ENCODE measurements at regions not wholly inside any gene's neighbourhood (a gene's known extent, or its start where the extent isn't known, plus 50 kb on each side); places are given as distances from the start of the nearest gene placed in this dataset.

DNA sequence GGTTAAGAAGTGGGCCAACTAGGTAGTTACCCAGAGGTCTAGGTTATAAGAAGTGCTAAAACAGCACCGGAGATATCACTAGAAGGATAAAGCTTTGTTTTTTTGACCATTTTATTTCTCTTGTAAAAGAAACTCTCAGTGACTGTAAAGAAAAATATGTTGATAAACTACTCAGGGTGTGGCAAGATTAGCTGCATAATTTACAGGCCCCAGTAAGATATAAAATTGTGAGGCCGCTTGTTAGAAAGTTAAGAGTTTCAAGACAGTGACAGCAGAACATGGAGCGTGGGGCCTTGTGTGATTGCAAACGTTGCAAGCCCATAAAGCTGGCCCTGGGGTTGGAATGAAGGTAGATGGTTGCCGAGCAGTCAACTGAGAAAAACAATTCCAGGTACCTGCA lies 263.7 kb upstream of the EEF2KMT start:
- TF ChIP-seq, protein P1, sequence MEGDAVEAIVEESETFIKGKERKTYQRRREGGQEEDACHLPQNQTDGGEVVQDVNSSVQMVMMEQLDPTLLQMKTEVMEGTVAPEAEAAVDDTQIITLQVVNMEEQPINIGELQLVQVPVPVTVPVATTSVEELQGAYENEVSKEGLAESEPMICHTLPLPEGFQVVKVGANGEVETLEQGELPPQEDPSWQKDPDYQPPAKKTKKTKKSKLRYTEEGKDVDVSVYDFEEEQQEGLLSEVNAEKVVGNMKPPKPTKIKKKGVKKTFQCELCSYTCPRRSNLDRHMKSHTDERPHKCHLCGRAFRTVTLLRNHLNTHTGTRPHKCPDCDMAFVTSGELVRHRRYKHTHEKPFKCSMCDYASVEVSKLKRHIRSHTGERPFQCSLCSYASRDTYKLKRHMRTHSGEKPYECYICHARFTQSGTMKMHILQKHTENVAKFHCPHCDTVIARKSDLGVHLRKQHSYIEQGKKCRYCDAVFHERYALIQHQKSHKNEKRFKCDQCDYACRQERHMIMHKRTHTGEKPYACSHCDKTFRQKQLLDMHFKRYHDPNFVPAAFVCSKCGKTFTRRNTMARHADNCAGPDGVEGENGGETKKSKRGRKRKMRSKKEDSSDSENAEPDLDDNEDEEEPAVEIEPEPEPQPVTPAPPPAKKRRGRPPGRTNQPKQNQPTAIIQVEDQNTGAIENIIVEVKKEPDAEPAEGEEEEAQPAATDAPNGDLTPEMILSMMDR (IDR thresholded peaks at IDR 0.05; ENCODE audit: insufficient read depth, low read length, poor library complexity, severe bottlenecking) = no peak
- TF ChIP-seq EZH2phosphoT487 (conservative IDR thresholded peaks at IDR 0.05; ENCODE audit: low read length) = no peak

Measured in SU-DHL-6 (cell line).